Skin epidermis (tissue), 12 donors: ENCODE measurements at regions not wholly inside any gene's neighbourhood (a gene's known extent, or its start where the extent isn't known, plus 50 kb on each side); places are given as distances from the start of the nearest gene placed in this dataset.
A peak's percentile ranks its signal among the peaks of the same experiment; 100 is the strongest.

Source experiments
- H3K27ac ChIP-seq, 21 experiments: fragments of 200-600 bp; sonication (generic) in 11 of 21; one replicate each; pipeline ENCODE4 v1.5.0; 2020; ENCODE audit warnings: mild to moderate bottlenecking in 3 of 21, inconsistent platforms in 2 of 21, moderate library complexity in 2 of 21
- H3K4me3 ChIP-seq, 7 experiments: fragments of 200-600 bp; sonication (generic) in 2 of 7; one replicate each; pipeline ENCODE4 v1.5.0; 2020; ENCODE audit warnings: inconsistent platforms in 2 of 7, mild to moderate bottlenecking in 2 of 7, moderate library complexity in 1 of 7

DNA sequence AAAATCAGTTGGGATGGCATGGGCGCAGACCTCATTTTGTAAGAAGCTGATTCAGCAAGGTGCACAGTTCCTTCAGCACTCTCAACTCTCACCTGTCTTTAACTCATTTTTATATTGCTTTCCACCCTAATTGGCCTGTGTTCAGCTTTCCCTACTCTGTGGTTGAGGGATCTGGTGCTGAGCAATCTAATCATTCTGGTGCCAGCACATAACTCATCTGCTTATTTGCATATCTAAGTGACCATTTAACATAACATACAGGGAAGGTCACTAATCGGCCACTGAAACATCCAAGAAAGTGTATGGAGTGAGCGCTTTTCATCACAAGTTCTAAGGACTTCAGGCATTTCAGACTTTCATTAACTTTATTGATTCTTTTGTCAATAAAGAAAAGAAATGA, 303.4 kb upstream of the ROPN1 start:
- no peak overlapping the region for H3K27ac ChIP-seq
- H3K4me3 ChIP-seq = no peak overlapping the region

DNA sequence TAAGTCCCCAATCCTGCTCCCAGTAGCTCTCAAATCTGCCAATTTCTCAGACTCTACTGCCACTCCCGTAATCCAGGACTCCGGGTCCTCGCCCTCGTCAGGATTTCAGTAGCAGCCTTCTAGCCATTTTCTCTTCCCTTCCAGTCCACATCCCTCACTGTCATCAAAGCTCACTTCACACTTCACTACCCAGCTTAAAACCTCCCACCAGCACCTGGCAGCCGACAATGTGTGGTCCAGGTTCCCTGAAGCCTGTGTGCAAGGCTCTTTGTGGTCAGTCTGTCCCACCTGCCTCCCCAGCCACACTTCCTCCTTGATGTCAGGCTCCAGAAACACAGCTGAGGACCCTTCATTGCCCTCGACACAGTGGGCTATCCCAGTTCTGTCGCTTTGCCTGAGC, 304.5 kb upstream of the ROPN1 start:
- Histone ChIP-seq H3K27ac (no peak overlapping the region), H3K4me3 (no peak overlapping the region)

- Histone ChIP-seq H3K27ac (no peak overlapping the region), H3K4me3 (no peak overlapping the region)
Observed at GRCh38 chr3:124297062-124297980, 305.4 kb upstream of the ROPN1 start.

- H3K4me3 ChIP-seq = no peak overlapping the region
- no peak overlapping the region for H3K27ac ChIP-seq
Observed at GRCh38 chr3:124298301-124298700, 306.4 kb upstream of the ROPN1 start.

GRCh38 chr3:124298951-124299350, 307.0 kb upstream of the ROPN1 start:
- no peak overlapping the region for H3K27ac ChIP-seq
- H3K4me3 ChIP-seq = no peak overlapping the region

DNA sequence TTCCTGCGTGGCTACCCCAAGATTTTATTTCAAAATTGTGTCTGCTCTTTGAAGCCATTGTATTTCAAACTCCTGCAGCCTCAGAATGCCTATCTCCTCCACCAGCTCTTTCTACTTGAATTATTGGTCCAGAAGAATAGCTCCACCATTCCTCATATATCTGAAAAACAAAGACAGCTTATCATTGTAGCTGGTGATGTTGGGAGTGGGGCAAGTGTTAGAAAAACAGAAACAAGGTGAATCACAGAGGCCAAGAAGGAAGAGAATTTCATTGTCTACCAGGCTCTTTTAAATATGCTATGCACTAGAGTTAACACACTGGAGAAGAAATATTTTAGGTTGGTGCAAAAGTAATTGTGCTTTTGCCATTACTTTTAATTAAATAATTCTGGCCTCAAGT, 307.9 kb upstream of the ROPN1 start:
- no peak overlapping the region for H3K27ac ChIP-seq
- H3K4me3 ChIP-seq = no peak overlapping the region

DNA sequence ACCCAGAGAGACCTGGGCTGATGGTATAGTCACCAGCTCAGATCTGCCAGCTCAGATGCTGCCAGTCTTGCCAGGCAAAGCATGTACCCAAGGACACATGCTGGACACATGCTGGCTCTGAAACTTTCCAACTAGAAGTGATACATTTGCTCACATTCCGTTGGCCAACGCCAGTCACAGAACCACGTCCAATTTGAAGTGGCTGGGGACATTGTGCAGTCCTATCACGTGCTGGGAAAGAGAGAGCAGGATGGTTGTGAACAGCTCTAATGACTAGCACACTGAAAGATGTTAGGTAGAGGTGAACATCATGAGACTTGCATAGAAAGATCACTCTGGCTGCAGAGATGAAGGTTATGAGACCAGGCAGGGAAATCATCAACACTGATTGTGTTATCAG, 308.5 kb upstream of the ROPN1 start:
- H3K27ac ChIP-seq = no peak overlapping the region
- no peak overlapping the region for H3K4me3 ChIP-seq

GRCh38 chr3:124303305-124303910, 311.5 kb upstream of the ROPN1 start:
- Histone ChIP-seq H3K27ac (no peak overlapping the region), H3K4me3 (no peak overlapping the region)

DNA sequence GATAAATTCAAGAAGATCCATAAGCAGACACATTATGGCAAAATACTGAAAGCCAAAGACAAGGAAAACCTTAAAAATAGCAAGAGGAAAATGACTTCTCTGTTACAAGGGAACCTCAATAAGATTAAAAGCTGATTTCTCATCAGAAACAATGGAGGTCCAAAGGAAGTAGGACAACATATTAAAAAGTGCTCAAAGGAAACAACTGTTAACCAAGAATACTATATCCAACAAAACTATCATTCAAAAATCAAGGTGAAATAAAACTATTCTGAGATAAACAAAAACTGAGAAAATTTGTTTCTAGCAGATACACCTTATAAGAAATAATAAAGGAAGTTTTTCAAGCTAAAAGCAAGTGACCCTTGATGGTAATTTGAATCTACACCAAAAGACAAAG, 314.7 kb upstream of the ROPN1 start:
- Histone ChIP-seq H3K27ac (no peak overlapping the region), H3K4me3 (no peak overlapping the region)

DNA sequence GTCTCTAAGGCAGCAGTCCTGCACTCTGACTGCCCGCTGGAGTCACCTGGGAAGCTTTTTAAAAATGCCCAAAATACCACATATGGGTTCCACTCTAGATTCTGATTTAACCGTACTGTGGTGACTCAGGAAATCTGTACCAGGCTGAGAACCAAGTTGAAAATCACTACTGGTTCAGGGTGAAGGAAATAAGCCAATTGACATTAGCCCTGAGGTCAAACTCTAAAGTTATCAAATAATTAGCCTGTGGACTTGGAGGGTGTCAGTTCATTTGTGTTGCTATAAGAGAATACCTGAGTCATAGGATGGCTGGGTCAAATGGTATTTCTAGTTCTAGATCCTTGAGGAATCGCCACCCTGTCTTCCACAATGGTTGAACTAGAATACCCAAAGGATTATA, 321.7 kb upstream of the ROPN1 start:
- H3K27ac ChIP-seq = peak overlapping the region in 1 of 21 experiments; percentile 17
- no peak overlapping the region for H3K4me3 ChIP-seq

DNA sequence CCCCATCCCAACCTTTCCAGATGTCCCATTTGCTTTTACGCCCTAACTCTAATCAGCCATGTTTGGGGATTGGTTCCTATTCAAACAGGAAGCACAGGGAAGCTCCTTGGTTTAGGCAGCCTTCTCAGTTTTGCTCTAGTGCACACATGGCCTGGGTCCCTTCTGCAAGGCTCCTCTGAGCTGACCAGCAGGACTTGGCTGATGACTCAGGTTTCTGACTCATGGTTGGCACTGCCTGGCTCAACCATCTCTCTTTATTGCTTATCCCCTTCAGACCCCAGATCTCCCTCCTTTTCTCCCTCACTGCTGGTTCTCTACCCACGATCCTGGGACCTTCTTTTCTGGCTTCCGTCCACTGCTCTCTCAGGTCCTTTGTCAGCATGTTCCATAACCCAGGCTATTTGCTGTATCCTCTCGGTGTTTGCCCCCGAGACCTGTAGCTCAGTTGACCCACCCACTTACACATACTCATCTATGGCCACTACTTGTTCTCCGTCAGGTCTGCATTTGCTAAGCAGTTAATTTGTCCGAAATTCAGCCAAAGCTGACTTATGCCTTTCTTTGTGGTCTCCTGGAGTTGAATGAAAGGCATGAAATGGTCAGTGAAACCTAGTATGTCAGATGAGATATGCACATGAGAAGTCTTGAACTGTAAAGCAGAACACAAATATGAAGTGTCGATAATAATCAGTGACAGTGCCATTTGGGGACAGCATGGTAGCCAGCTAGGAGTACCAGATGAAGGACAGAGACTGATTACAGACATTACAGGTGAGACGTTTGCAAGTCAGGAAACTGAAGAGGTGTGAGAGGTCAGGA, 323.5 kb upstream of the ROPN1 start:
- Histone ChIP-seq H3K4me3 (no peak overlapping the region), H3K27ac (no peak overlapping the region)

- H3K4me3 ChIP-seq = no peak overlapping the region
- no peak overlapping the region for H3K27ac ChIP-seq
Observed at GRCh38 chr3:124316034-124316287, 324.0 kb upstream of the ROPN1 start.

DNA sequence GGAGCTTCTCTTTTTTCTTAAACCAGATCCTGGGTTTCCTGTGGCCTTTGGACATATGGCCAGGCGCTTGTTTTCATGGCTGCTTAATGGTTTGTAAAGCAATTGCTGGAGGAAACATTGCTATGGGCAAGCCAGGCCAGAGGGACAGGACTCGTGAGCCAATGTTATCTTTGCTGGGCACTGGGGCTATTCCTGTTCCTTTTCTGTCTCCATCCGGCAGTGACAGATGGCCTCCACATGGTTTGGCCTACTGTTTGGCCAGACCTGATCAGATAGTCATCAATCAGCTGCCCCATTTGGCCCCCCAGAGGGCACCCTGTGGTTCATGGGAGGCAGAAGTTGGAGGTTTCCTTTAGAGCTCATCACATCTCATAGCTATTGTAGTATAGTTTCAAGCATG, 326.1 kb upstream of the ROPN1 start:
- Histone ChIP-seq H3K27ac (no peak overlapping the region), H3K4me3 (no peak overlapping the region)

DNA sequence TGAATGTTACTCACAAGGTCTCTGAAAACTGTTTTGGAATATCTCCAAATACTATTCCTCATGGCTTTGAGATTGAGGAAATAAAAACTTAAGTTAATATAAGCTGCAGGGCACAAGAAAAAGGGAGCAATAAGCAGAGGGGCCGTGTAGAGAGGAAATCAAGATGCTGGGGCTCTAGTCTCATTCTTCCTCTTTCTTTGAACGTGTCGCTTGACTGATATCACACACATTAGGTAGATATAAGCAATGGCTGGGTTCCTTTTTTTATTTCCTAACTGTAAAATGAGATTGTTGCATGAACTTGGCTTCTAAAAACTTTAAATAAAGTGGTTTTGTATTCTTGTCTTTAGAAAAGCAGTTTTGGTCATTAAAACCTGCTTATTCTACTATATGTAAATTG, 326.7 kb upstream of the ROPN1 start:
- H3K4me3 ChIP-seq = no peak overlapping the region
- H3K27ac ChIP-seq = no peak overlapping the region

DNA sequence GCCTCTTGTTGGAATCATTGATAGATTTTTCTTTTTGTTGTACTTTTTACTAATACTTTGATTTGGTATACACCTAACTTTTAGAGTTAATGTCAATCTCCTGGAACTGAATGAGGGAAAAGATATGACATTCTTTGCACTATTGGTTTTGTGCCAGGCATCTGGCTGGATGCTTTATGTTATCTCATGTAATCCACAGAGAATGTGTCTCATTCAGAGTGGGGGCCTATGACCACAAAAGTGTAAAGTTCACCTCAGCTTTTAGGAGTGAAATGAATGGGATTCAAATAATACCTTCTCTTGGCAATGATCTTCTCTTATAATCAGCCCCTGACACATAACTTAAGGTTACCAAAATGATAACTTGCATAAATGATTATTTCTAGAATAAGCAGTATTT, 329.1 kb upstream of the ROPN1 start:
- H3K4me3 ChIP-seq = no peak overlapping the region
- H3K27ac ChIP-seq = no peak overlapping the region

DNA sequence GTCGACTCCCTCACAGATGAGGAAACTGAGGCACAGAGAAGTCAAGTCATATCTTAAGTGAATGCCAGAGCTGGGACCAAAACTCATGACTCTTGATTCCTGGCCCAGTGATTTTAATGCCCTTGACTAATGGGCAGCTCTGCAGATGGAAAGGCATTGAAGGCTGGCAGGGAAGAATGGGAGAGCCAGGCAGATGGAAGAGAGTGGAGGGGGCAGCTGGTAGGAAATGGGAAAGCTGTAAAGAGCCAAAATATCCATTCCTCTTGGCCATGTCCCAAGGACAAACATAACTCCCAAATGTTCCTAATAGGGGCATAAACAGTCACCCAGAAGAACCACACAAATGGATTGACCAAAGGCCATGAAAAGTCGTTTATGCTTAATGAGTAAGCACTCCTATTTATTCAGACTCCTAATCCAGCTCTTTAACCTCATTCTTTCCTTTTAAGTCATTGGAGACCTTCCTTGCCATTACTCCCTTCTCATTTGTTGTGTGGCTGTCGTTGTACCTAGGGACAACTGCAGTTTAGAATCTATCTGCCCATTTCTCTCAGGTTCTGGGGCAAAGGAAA, 330.5 kb upstream of the ROPN1 start:
- H3K27ac ChIP-seq = no peak overlapping the region

DNA sequence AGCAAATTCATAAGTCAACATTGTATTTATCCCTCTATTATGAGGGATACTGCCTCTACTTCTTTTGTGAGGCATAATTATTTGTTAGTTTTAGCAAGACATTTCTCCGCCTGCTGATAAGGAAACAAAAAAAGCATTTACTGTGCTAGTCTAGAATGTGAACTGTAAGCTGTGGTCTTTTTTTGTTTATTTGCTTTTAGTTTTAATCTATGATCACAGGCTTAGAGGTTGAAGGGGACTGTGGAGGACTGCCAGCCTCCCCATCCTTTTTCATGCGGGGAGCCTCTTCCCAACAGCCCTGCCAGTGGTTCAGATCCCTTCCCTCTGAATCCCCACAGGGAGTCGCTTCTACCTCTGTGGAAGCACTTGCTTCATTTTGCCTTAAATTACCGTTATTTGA, 331.0 kb upstream of the ROPN1 start:
- Histone ChIP-seq H3K27ac (no peak overlapping the region), H3K4me3 (no peak overlapping the region)

More for the DNA sequence above, 330.5 kb upstream of the ROPN1 start:
- no peak overlapping the region for H3K4me3 ChIP-seq

- no peak overlapping the region for H3K4me3 ChIP-seq
- H3K27ac ChIP-seq = no peak overlapping the region
Observed at GRCh38 chr3:124325248-124325647, 333.3 kb upstream of the ROPN1 start.

- H3K4me3 ChIP-seq = no peak overlapping the region
Observed at GRCh38 chr3:124329723-124330122, 337.8 kb upstream of the ROPN1 start.

GRCh38 chr3:124333931-124334640, 342.2 kb upstream of the ROPN1 start:
- Histone ChIP-seq H3K4me3 (no peak overlapping the region), H3K27ac (no peak overlapping the region)

More at GRCh38 chr3:124329723-124330122, 337.8 kb upstream of the ROPN1 start:
- no peak overlapping the region for H3K27ac ChIP-seq
